H9 (cell line): ENCODE measurements at regions not wholly inside any gene's neighbourhood (a gene's known extent, or its start where the extent isn't known, plus 50 kb on each side); places are given as distances from the start of the nearest gene placed in this dataset.

ENCODE experiments used
- DNase-seq: peaks from one replicate; pipeline ENCODE4 v3.0.0-alpha.2; 2017
- H2AFZ ChIP-seq: one replicate; pipeline ENCODE4 v1.6.1; 2013; ENCODE audit warnings: mild to moderate bottlenecking, low read length, control low read depth, moderate library complexity
- H2AK5ac ChIP-seq: 2 replicates; pipeline ENCODE4 v1.6.1; 2013; ENCODE audit warnings: low read length, control low read depth, mixed read lengths; ENCODE audit not compliant: insufficient read length
- H2BK120ac ChIP-seq: one replicate; pipeline ENCODE4 v1.6.1; 2013; ENCODE audit warnings: low read depth, mild to moderate bottlenecking, low read length, control low read depth, inconsistent platforms; ENCODE audit not compliant: poor library complexity, severe bottlenecking
- H2BK12ac ChIP-seq: 2 replicates; pipeline ENCODE4 v1.6.1; 2013; ENCODE audit warnings: low read length, control low read depth, mixed read lengths, low read depth; ENCODE audit not compliant: insufficient read length
- H2BK15ac ChIP-seq: 2 replicates; pipeline ENCODE4 v1.6.1; 2013; ENCODE audit warnings: low read depth, low read length, control low read depth
- H2BK20ac ChIP-seq: one replicate; pipeline ENCODE4 v1.6.1; 2013; ENCODE audit warnings: low read depth, mild to moderate bottlenecking, low read length, control low read depth, inconsistent platforms; ENCODE audit not compliant: poor library complexity, severe bottlenecking
- H2BK5ac ChIP-seq: 2 replicates; pipeline ENCODE4 v1.6.1; 2013; ENCODE audit warnings: low read length, control low read depth, mixed read lengths; ENCODE audit not compliant: insufficient read length
- H3K14ac ChIP-seq: 2 replicates; pipeline ENCODE4 v1.6.1; 2013; ENCODE audit warnings: low read length, control low read depth; ENCODE audit not compliant: insufficient read depth
- H3K18ac ChIP-seq: 2 replicates; pipeline ENCODE4 v1.6.1; 2013; ENCODE audit warnings: low read depth, mild to moderate bottlenecking, mixed read lengths, low read length, control low read depth; ENCODE audit not compliant: insufficient read length
- H3K23ac ChIP-seq: 2 replicates; pipeline ENCODE4 v1.6.1; 2013; ENCODE audit warnings: low read length, control low read depth, mixed read lengths, low read depth; ENCODE audit not compliant: insufficient read length
- H3K23me2 ChIP-seq: 2 replicates; pipeline ENCODE4 v1.6.1; 2013; ENCODE audit warnings: low read depth, mild to moderate bottlenecking, mixed read lengths, low read length, control low read depth; ENCODE audit not compliant: insufficient read length, poor library complexity, severe bottlenecking
- H3K27ac ChIP-seq: 2 replicates; pipeline ENCODE4 v1.5.1; 2013; ENCODE audit warnings: low read length, control low read depth, mixed read lengths, low read depth; ENCODE audit not compliant: insufficient read length
- H3K27me3 ChIP-seq: 2 replicates; pipeline ENCODE4 v1.6.1; 2013; ENCODE audit warnings: low read length, control low read depth, inconsistent platforms; ENCODE audit not compliant: insufficient read depth
- H3K4ac ChIP-seq: 2 replicates; pipeline ENCODE4 v1.6.1; 2013; ENCODE audit warnings: low read depth, mild to moderate bottlenecking, control low read depth, inconsistent platforms, low read length, moderate library complexity
- H3K4me1 ChIP-seq: 2 replicates; pipeline ENCODE4 v1.6.1; 2013; ENCODE audit warnings: low read length, control low read depth, inconsistent platforms; ENCODE audit not compliant: insufficient read depth
- H3K4me2 ChIP-seq: 2 replicates; pipeline ENCODE4 v1.6.1; 2013; ENCODE audit warnings: low read length, control low read depth, mixed read lengths; ENCODE audit not compliant: insufficient read length, insufficient read depth
- H3K56ac ChIP-seq: 2 replicates; pipeline ENCODE4 v1.6.1; 2013; ENCODE audit warnings: low read depth, mild to moderate bottlenecking, mixed read lengths, low read length, control low read depth; ENCODE audit not compliant: insufficient read length
- H3K79me1 ChIP-seq: 2 replicates; pipeline ENCODE4 v1.6.1; 2013; ENCODE audit warnings: low read depth, mild to moderate bottlenecking, moderate library complexity, low read length, control low read depth, inconsistent platforms; ENCODE audit not compliant: insufficient read depth, poor library complexity, severe bottlenecking
- H3K79me2 ChIP-seq: 2 replicates; pipeline ENCODE4 v1.6.1; 2013; ENCODE audit warnings: low read length, control low read depth, inconsistent platforms; ENCODE audit not compliant: insufficient read depth
- H3K9ac ChIP-seq: 2 replicates; pipeline ENCODE4 v1.6.1; 2013; ENCODE audit warnings: low read length, control low read depth, mixed read lengths; ENCODE audit not compliant: insufficient read length; ENCODE audit errors: extremely low read depth
- H3K9me3 ChIP-seq: one replicate; pipeline ENCODE4 v1.6.1; 2013; ENCODE audit warnings: low read depth, low read length, inconsistent platforms; ENCODE audit not compliant: control insufficient read depth
- H3T11ph ChIP-seq: one replicate; pipeline ENCODE4 v1.6.1; 2013; ENCODE audit warnings: mild to moderate bottlenecking, low read length, control low read depth, inconsistent platforms
- H4K20me1 ChIP-seq: one replicate; pipeline ENCODE4 v1.6.1; 2013; ENCODE audit not compliant: control insufficient read depth, insufficient read length, insufficient read depth
- H4K5ac ChIP-seq: 2 replicates; pipeline ENCODE4 v1.6.1; 2013; ENCODE audit warnings: low read depth, mild to moderate bottlenecking, mixed read lengths, low read length, control low read depth; ENCODE audit not compliant: insufficient read length
- H4K8ac ChIP-seq: replicated peaks from 2 replicates; pipeline ENCODE4 v1.6.1; 2013; ENCODE audit warnings: low read length, control low read depth, mixed read lengths, low read depth; ENCODE audit not compliant: insufficient read length
- H4K91ac ChIP-seq: 2 replicates; pipeline ENCODE4 v1.6.1; 2013; ENCODE audit warnings: low read depth, mild to moderate bottlenecking, moderate library complexity, mixed read lengths, low read length, control low read depth; ENCODE audit not compliant: insufficient read length
- H3K27ac Mint-ChIP-seq, 3 experiments: 2 replicates in 2 of 3; 3 replicates in 1 of 3; pipeline ENCODE4 v1.8.0; 2020 to 2021; ENCODE audit warnings: mixed read lengths in 3 of 3, mild to moderate bottlenecking in 1 of 3, moderate library complexity in 1 of 3
- H3K27me3 Mint-ChIP-seq: 2 replicates; pipeline ENCODE4 v1.8.0; 2021; ENCODE audit warnings: low read depth, mild to moderate bottlenecking, moderate library complexity, mixed read lengths
- H3K36me3 Mint-ChIP-seq, 3 experiments: 2 replicates in 2 of 3; 3 replicates in 1 of 3; pipeline ENCODE4 v1.8.0; 2020 to 2021; ENCODE audit warnings: low read depth in 3 of 3, mixed read lengths in 3 of 3; ENCODE audit not compliant: insufficient read depth in 1 of 3
- H3K4me1 Mint-ChIP-seq, 2 experiments: 2 replicates each; pipeline ENCODE4 v1.8.0; 2020; ENCODE audit warnings: mixed read lengths in 2 of 2
- H3K4me3 Mint-ChIP-seq, 2 experiments: 2 replicates in 1 of 2; 3 replicates in 1 of 2; pipeline ENCODE4 v1.8.0; 2020 to 2021; ENCODE audit warnings: mild to moderate bottlenecking in 2 of 2, mixed read lengths in 2 of 2, moderate library complexity in 1 of 2
- H3K9me3 Mint-ChIP-seq, 2 experiments: 2 replicates in 1 of 2; 3 replicates in 1 of 2; pipeline ENCODE4 v1.8.0; 2020; ENCODE audit warnings: mild to moderate bottlenecking in 2 of 2, mixed read lengths in 2 of 2, moderate library complexity in 1 of 2
- CTCF ChIP-seq: fragments of 200-600 bp; sonication (generic); conservative IDR thresholded peaks from 3 replicates; pipeline ENCODE4 v1.8.0; 2021; ENCODE audit warnings: antibody characterized with exemption, mild to moderate bottlenecking
- WGBS: extraction: QIAGEN DNeasy Blood & Tissue Kit; methylation state at CpG from one replicate; pipeline ENCODE4 v1.1.7; 2013; ENCODE audit warnings: missing lambda C conversion rate, low lambda C conversion rate, mixed read lengths; ENCODE audit not compliant: insufficient read length; ENCODE audit errors: extremely low coverage; 5-methylcytosine and 5-hydroxymethylcytosine counted together

- Histone ChIP-seq H4K20me1 (no peaks in the 10 kb centered on the region), H3K79me2 (no peaks in the 10 kb centered on the region), H4K8ac (no peak overlapping the region), H3K27ac (no peak overlapping the region), H3K4me1 (no peaks in the 10 kb centered on the region), H3K4me2 (no peak overlapping the region), H2BK5ac (no peak overlapping the region), H2BK15ac (no peak overlapping the region), H2AK5ac (no peak overlapping the region), H3K27me3 (no peaks in the 10 kb centered on the region), H3K23me2 (no peaks in the 10 kb centered on the region), H4K5ac (no peak overlapping the region), H3K9ac (no peak overlapping the region), H3K56ac (no peak overlapping the region), H4K91ac (no peak overlapping the region), H3K18ac (no peak overlapping the region), H3K14ac (no peak overlapping the region), H2BK20ac (no peak overlapping the region), H3K4ac (no peak overlapping the region), H3K79me1 (no peaks in the 10 kb centered on the region), H2AFZ (no peak overlapping the region), H2BK120ac (no peak overlapping the region), H3K23ac (no peak overlapping the region), H3T11ph (no peak overlapping the region), H3K9me3 (no peaks in the 10 kb centered on the region), H2BK12ac (no peak overlapping the region)
- no peak for DNase-seq
- no peak overlapping the region for H3K27ac Mint-ChIP-seq
- H3K4me1 Mint-ChIP-seq, result peaks cover 8 to 14% of the 10 kb centered on the region in 2 experiments
- peaks cover 0 to 2% of the 10 kb centered on the region in 2 experiments; a peak in 3 of 5 replicates for H3K9me3 Mint-ChIP-seq
- H3K27me3 Mint-ChIP-seq, result no peaks in the 10 kb centered on the region
- TF ChIP-seq CTCF, result no peak
- no peak overlapping the region for H3K4me3 Mint-ChIP-seq
- H3K36me3 Mint-ChIP-seq, result peaks cover 0 to under 1% (median 0%) of the 10 kb centered on the region in 3 experiments; a peak in 1 of 7 replicates
- WGBS, result no CpG with 5 or more reads among the region's 2 CpGs
These were observed 182.1 kb upstream of the TSHZ3 start for GRCh38 chr19:31531326-31531725.
